Pons (tissue), 1 donor: ENCODE measurements at regions not wholly inside any gene's neighbourhood (a gene's known extent, or its start where the extent isn't known, plus 50 kb on each side); places are given as distances from the start of the nearest gene placed in this dataset.
A peak's percentile ranks its signal among the peaks of the same experiment; 100 is the strongest.

Experiments used
- DNase-seq: peaks from one replicate; pipeline ENCODE4 v3.0.0-alpha.2; 2016; ENCODE audit warnings: low spot score

DNA sequence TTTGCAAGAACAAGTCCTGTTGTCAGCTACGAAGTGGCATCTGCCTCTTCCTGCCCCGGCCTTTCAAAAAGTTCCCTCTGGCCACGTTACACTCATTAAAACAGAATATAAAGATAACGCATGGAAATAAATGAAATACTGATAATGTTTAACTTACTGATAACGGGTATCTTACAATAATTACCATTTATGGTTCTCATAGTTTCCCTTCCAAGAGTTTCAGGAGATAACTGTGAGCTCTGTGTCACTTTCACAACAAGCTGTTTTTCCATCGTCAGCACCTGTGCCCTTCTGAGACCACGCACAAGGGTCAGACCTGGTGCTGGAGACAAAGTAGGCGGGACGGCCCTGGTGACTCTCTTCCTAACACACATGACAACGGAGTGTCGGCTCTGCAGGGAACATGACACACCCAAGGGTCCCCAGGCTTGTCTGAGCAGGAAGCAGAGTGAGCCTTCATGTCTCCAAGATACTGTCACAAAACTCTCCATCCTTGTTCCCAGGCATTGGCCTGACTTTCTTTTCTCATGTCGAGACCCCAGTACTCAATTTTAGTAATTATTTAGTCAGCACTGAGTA lies 86.2 kb upstream of the THBS2 start:
- no peak for DNase-seq

GRCh38 chr6:169339025-169339424 lies 85.4 kb upstream of the THBS2 start:
- no peak for DNase-seq

DNA sequence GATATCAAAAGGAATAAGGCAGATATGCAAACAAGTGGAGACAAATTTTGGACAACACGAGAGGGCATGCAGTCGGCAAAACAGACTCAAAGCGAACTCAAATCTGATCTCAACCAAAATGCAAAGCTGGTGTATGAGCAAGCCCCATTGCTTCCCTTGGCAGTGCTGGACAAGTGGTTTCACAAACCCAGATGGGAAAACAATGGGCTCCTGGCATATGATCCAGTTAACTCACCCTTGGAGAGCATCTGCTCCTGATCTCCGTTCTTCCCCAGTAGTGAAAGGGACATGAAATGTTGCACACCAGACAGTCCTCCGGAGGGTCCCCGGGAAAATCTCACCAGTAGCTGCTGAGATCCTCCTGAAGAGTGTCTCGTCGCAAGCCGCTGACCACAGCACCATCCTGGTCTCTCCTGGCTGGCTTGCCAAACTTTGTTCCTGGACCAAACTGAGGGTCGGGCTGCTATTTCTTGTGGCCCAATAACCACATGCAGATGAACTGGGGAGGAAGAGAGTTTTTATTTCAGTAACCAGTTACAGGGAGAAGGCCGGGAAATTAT lies 84.3 kb upstream of the THBS2 start:
- peak; percentile 19 for DNase-seq

DNA sequence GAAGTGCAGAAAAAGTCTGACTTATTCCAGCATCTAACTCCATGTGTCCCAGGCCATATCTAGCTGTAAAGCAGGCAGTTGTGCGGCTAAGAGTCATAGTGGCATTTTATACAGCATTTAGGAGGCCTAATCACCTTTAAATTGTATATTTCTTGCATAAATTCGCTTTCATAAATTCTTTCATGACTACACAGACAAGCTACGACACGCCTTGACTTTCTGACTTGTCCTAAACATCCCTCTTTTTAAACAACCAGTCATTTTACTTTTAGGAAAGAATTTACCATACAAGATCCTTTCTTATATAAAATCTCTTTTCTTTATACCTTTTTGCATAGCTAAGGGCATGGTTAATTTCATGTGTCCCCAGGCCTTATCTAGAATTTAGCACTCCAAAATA lies 81.7 kb upstream of the THBS2 start:
- DNase-seq = no peak

DNA sequence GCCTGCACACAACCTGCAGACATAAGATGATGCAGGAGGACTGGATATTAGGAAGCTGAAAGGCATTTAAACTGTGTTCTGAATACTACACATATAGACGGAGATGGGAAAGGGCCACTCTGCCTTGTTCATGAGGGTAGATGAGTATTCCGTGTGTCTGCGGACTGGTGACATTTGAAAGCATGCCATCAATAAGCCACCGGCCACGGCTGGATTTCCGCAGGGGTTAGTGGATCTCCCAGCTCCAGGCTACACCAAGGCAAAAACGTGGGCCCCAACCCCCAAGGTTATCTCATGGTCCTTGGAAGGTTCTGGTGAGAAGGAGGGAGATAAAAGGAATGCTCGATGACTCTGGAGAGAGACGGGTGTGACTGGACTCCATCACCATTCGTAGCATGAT lies 78.6 kb upstream of the THBS2 start:
- DNase-seq = no peak

DNA sequence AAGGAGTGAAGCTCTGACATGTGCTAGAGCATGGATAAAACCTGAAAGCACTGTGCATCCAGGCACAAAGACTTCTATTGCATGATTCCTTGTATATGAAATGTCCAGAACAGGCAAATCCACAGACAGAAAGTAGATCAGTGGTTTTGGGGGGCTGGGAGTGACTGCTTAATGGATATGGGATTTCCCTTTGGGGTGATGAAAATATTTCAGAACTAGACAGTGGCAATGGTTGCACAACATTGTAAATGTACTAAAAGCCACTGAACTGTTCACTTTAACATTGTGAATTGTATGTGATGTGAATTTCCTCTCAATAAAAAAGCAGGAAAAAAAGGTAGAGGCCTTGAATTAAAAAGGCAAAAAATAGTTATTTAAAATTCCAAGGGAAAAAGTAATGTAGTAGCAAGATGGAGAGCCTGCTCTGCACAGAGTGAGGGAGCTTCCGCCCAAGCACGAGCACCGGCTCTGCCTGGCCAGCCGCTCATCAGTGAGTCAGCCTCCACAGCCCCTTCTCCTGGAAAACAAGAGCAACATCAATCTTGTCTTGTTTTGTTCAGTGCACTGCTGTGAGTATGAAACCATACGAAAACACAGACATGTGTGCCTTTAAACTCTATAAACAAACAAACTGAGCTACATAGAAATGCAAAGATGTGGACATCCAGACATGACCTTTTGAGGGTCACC lies 74.6 kb upstream of the THBS2 start:
- no peak for DNase-seq

- DNase-seq = peak; percentile 72
Measured at GRCh38 chr6:169326067-169326799, 72.6 kb upstream of the THBS2 start.

DNA sequence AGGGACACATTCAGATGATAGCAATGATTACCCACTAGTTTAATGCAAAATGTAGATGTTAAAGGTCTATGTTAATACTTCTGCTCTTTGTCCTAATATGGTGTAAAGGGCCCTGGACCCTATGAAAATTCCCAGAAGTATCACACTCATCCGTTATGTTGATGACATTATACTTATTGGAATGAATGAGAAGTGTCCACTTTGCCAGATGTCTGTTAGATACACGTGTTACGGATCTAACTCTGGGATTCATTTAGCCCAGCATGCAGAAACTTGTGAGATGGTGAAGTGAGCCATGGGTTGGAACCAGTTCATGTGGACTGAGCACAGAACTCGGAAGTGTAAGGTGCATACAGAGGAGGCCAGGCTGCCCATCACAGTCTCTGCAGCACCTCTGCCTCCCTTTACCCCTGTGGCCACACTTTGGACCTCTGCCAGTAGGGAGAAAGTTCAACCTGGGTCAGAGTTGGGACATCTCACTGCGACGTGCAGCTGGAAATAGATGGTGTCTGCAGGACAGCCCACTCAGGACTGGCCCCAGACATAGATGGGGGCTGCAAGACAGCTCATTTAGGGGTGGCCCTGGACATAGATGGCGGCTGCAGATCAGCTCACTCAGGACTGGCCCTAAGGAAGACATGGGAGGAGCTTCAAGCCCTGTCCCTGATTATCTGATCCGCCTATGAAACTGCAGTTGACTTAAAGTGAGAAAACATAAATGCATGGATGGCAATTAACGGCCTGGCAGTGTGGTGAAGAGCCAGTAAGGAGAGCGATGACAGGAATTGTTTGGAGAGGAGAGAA lies 71.2 kb upstream of the THBS2 start:
- no peak for DNase-seq

DNA sequence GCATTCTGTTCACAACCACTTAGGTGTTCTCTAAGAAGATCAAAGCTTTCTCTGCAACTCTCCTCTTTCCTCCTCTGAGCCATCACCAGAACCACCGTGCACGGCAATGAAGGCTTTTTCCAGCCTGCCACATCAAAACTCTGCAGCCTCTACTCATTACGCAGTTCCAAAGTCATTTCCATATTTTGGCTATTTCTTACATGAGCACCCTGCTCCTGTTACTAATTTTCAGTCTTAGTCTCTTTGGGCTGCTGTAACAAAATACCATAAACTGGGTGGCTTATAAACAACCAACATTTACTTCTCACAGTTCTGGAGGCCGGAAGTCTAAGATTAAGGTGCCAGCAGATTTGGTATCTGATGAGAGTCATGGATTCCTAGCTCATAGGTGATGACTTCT lies 70.4 kb upstream of the THBS2 start:
- no peak for DNase-seq

DNA sequence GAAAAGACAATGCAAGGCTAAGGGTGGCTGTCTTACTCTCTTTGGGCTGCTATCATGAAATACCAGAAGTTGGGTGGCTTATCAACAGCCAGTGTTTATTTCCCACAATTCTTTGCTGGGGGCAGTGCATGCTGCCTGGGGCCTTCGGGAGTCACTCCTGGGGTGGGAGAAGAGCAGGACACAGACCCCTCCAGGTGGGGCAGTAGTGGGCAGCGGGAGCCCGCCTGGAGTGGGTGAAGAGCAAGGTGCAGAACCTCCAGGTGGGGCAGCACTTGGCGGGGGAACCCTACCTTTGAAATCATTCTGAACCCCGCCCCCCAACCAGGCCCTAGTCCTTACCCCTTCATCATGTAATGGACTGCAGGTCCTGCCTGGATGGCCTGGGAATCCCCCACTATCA lies 69.6 kb upstream of the THBS2 start:
- no peak for DNase-seq

GRCh38 chr6:169321546-169321945 lies 67.9 kb upstream of the THBS2 start:
- no peak for DNase-seq

DNA sequence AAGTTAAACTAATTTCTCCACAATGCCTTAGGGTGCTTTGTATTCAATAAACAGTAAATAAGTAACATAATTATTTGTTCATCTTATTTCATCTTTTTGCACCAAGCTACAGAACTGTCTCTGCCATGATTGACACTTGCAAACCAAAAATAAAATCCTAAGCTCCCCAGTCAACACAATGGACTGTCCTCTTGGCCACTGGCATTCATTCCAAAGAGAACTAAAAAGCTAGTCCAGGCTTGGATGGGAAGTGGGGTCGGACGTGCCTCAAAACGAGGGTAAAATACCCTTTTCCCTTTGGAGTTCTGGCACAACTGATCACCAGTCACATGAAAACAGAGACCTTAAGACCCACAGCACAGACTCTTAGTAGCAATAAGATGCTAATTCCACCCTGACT lies 66.4 kb upstream of the THBS2 start:
- no peak for DNase-seq

DNA sequence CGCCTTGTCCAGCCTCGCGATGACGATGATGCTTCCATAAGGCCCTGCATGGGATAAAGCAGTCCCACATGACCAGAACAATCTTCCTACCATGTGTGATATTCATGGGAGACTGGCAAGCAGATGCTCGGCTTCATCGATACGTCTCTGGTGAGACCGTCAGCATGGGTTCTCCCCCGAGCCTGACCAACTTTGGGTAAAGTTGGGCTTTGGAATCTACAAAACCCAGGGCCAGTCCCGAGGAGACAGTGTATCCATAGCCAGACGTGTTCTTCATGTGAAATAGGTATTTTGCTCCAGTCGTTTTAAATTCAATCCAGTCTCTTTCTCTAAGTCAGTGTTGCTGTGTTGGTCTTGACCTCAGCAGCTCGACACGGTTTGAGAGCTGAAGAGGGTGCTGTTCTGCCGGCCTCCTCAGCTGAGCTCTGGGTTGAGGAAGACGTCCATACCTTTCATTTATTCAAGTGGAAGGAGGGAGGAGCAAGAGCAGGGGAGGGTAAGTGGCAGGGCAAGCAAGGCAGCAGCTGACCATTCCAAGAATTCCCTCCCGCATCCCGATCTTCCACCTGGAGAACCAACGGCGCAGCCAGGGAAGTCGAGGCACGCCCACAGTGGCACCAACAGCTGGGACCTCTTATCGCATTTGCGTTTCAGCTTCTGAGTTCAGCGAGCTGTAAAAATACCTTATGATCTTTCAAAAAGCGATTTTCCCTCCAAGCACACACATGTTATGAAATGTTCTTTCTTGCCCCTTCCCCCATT lies 64.0 kb upstream of the THBS2 start:
- DNase-seq = no peak

- no peak for DNase-seq
Measured at GRCh38 chr6:169316651-169317050, 63.0 kb upstream of the THBS2 start.

DNA sequence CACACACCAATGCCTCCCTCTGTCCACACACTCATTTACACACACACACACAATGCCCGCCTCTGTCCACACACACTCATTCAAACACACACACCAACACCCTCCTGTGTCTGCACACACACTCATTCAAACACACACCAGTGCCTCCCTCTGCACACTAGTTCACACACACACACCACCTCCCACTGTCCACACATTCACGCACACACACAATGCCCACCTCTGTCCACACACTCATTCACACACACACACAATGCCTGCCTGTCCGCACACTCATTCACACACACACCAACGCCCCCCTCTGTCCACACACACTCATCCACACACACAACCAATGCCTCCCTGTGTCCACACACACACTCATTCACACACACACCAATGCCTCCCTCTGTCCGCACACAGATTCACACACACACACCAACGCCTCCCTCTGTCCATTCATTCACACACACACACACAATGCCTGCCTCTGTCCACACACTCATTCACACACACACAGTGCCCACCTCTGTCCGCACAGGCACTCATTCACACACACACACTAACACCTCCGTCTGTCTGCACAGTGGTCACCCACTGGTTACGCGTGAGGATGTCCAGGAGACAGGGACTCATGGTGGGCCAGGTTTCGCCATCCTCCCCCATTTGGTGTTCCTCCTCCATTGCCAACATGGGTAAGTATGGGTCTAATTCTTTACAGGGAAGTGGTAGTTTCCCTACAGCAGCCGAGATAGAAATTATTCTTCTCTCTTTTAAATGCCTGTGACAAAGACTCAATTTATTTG lies 62.4 kb upstream of the THBS2 start:
- DNase-seq = no peak

- no peak for DNase-seq
Measured at GRCh38 chr6:169313347-169314010, 59.8 kb upstream of the THBS2 start.

DNA sequence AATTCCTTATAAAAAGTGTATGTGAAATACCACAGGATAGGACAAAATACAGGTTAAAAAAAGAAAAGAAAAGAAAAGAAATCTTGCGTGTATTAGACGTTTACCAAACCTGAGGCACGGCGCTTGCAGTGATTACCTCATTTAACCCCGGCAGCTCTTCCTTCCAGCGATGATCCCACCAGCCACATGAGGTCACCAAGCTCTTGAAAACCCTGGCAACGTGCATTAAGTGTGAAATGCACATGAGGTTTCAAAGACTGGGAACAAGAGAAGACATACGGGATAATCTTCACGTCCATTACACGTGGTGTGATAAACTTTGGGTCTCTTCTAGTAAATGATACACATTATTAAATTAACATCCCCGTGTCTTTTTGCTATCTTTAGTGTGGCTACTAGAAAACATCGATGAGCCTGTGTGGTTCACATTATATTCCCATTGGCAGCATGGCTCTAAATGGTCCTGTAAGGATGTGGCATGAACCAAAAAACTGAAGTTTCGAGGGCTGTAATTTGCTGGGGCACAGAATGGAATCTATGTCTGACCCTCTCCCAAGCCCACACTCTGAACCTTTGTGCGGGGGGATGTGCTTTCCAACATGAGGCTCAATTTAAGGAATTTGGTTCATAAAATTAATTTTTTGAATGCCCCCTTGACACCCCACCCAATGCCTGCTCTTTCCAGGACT lies 59.2 kb upstream of the THBS2 start:
- no peak for DNase-seq

- no peak for DNase-seq
Measured at GRCh38 chr6:169310983-169311382, 57.3 kb upstream of the THBS2 start.
